ENCODE measurements at regions not wholly inside any gene's neighbourhood (a gene's known extent, or its start where the extent isn't known, plus 50 kb on each side); places are given as distances from the start of the nearest gene placed in this dataset.

DNA sequence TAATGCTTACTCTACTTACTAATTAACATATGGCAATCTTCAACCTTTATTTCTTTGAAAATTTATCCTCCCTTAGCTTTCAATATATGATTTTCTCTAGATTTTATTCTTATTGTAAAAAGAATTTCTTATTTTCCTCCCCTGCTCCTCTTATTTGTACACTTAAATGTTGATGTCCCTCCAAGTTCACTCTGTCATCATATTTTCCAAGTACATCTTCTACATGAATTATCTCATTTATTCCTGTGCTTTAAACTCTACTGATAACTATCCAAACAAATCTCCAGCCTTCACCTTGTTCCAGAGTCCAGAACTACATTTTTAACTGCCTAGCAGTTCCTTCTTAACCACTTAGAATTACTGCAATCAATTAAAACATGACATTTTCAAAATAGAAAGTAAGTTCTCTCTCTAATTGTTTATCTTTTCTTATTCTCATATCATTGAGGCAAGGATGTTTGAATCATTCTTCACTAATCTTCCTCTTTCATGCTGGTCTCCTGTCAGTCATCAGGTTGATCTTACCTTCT lies 261.6 kb upstream of the FAR2 start:
- no peak for DNase-seq

DNA sequence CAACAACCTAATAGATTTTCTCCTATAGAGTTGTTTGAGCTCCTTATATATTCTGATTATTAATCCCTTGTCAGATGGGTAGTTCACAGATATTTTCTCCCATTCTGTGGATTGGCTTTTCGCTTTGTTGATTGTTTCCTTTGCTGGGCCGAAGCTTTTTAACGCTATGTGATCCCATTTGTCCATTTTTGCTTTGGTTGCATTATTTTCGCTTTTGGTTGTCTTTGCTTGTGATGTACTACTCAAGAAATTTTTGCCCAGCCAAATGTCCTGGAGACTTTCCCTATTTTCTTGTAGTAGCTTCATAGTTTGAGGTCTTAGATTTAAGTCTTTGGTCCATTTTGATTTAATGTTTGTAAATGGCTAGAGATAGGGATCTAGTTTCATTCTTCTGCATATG lies 258.4 kb upstream of the FAR2 start:
- no peak for DNase-seq

DNA sequence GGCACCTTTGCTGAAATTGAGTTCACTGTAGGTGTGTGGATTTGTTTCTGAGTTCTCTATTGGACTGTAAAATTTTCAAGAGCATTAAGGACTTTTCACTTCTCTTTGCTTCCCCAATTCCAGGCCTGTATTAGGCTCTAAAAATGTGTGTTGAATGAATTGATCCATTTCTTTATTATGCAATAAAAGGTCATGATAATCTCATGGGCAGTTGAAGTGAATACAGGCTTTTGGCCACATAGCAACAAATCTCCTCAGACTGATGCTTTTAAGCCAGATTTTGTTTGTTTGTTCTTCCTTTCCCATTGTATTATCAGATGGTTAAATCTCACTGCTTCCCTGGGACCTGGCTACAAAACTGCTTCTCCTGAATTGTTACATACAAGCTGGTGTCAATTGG lies 258.0 kb upstream of the FAR2 start:
- no peak for DNase-seq

DNA sequence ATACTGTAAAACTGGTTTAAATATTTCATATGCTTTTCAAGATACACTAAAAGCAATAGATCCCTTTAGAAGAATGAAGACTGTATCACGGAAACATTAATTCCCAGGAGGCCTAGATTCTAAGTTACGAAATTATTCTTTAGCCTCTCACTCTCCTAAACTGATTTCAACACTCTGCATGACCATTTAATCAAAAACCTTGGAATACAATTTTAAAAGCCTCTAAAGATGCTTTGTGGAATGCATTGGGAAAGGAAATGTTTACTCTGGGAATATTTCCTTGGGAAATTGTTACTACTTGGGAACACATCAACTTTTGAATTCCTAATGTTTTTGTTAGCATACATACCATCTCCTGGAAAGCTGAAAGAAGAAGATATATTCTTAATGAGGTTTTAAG lies 255.7 kb upstream of the FAR2 start:
- DNase-seq: no peak

DNA sequence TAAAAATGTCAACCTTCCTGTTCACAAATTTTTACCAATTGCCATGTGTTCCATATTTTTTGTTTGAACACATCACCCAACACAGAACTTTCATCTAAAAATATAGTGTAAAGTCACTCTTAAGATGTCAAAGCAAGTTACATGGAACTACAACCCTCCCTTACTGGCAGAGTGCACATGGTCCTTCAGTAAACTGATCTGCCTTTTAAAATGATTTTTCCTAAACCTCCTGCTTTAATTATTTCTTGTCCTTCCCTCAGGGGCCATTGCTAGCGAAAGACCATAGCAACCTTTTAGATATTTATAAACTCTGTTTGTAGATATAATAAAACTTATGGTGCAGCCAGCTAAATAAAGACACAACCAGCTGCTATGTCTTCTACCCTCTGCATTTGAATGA lies 255.2 kb upstream of the FAR2 start:
- DNase-seq: no peak

DNA sequence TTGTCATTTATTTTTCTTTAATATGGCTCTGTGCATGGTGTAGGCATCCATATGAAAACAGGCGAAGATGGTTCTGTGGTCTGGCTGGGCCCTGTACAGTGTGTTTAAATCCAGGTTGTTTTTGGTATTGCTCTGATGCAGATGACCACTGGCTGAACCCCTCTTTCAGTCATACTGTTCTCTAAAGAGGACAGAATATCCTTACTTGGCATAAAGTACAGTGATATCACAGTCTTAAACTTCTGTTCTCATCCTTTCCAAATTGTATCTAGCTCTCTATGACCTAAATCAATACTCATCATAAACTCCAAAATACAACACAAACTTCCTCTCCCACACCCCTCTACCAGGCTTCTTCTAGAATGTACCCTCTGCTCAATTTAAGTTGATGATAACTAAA lies 252.7 kb upstream of the FAR2 start:
- DNase-seq: no peak

DNA sequence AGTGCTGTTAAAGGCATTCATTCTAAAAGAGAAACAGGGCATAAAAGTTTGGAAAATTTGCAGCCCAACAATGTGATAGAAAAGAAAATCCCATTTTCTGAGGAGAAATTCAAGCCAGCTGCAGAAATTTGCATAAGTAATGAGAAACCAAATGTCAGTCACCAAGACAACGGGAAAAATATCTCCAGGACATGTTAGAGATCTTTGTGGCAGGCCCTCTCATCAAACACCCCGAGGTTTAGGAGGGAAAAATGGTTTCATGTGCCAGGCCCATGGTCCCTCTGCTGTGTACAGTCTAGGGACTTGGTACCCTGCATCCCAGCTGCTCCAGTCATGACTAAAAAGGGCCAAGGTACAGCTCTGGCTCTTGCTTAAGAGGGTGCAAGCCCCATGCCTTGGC lies 251.0 kb upstream of the FAR2 start:
- no peak for DNase-seq

DNA sequence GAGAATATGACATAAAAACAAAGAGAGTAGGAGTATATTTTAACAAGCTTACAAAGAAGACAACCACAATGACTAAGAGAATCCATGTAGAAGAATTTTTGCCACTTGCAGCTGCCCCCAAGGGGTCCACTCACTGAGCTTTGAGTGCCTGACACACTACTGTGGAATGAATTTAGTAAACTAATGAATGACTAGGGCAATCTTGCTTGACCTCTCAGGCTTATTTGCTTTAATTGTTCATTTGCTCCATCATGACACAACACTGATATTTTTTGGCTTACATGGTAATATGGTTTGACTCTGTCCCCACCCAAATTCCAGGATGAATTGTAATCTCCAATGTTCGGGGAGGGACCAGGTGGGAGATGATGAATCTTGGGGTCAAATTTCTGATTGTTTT lies 249.1 kb upstream of the FAR2 start:
- no peak for DNase-seq

DNA sequence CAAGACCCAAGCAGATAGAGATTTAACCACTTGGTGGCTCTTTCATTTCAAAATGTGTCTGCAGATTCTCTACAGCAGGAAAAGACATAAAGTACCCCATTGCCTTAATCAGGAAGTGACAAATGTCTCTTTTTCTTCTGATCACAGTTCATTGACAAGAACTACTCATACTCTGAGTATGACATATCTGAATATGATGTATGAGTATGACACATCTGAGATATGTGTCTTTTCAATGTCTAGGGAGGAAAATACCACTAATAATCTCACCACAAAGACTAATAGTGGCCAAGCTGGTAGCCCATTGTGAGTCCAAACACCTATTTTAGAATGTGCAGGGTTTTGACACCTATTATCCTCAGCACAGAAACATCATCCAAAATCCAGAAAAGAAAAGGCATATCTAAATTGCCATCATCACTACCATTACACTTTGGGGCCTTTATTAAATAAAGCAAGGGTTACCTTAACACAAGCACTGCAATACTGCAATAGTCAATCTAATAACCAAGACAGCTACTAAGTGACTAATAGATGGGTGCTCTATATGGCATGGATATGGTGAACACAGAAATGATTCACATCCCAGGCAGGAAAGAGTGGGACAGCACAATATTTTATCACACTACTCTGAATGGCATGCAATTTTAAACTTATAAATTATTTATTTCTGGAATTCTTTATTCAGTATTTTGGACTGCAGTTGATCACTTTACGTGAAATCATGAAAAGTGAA lies 243.7 kb upstream of the FAR2 start:
- DNase-seq: no peak

DNA sequence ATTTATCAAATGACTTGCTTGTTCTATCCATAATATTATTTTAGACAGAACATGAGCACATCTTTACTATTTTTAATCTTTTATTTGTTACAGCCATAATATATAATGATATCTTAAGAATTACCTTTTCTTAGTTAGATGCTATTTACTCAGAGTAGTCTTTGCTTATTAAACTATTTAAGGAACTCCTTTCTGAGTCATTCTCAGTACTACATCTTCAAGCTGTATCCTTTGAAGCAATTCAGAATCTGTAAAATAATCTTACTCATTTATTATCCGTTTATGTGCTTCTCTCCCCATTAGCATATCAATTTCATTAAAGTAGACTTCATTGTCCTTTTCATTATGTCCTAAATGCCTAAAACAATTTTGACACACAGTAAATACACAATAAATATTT lies 240.4 kb upstream of the FAR2 start:
- no peak for DNase-seq

DNA sequence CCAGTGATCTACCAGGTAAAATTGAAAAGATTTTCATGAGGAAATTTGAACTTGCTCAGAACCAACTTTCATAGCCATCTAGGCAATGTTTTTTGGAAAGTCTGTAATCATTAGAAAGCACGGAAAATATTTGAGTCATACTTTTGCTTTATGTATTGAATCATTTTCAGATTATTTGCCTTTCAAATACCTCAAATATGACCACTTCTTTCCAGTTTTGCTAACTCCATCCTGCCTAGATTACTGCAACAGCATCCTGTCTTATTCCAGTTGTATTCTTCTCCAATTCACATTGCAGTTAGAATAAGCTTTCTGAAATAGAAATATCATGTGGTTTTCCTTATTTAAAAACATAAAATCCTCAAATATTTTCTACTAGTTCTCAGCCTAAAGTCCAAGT lies 239.8 kb upstream of the FAR2 start:
- no peak for DNase-seq

DNA sequence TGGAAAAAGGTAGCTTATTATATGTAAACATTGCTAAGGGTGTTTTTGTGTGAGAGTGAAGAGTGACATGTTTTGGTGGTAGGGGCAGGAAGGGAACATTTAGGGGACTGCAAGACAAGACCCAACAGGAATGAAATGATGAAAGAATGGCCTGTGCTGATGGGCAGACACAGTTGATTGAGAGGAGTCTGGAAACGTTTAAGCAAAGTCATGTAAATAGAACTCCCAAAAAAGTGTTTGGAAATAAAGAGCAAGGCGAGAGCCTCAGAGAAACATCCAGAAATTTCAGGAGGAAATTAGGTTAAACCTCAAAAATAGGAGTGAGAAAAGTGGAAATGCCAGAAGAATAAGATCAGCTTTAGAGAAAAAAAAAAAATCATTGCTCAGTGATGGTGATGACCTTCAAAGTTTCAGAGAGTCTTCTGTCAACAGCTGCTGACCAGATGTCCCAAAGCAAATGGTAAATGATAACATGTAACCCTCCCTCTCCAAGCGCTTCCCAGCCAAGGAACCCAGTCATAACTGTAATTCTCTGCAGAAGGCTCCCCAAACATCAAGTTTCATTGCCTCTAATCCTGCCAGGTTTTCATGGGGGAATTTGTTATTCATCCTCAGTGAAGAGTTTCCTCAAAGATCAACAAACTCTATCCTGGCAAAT lies 223.2 kb upstream of the FAR2 start:
- DNase-seq: no peak

DNA sequence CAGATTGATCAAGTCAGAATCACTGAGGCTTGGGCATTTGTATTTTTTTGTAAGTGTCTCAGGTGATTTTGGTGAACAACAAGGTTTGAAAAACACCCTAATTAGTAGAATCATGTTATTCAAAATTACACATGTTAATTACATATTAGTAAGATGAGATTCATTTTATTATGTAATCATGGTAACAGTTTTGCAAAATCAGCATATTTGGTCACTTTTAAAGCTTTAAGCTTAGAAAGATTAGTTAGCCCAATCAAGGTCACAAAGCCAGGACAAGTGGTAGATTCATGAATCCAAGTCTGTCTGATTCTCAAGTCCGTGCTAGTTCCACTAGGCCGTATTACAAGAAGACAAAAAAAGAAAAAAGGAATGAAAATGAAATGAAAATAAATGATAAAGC lies 218.4 kb upstream of the FAR2 start:
- no peak for DNase-seq

DNA sequence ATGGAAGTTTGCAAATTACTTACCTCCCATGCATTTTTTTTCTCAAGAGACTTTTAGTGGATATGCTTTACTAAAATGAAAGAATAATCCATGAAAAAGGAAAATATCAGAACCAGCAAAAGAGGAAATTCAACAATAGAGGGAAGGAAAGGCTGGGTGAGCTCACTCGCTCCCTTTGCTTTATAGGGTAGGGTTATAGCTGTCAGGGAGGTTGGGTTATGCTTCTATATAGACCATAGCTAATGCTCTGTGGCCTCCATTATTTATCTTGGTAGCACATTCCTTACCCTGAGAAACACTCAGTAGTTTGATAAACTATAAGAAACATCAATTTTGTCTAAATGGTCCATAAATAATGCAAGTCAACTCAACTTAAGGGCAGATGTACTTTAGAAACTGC lies 215.9 kb upstream of the FAR2 start:
- no peak for DNase-seq

DNA sequence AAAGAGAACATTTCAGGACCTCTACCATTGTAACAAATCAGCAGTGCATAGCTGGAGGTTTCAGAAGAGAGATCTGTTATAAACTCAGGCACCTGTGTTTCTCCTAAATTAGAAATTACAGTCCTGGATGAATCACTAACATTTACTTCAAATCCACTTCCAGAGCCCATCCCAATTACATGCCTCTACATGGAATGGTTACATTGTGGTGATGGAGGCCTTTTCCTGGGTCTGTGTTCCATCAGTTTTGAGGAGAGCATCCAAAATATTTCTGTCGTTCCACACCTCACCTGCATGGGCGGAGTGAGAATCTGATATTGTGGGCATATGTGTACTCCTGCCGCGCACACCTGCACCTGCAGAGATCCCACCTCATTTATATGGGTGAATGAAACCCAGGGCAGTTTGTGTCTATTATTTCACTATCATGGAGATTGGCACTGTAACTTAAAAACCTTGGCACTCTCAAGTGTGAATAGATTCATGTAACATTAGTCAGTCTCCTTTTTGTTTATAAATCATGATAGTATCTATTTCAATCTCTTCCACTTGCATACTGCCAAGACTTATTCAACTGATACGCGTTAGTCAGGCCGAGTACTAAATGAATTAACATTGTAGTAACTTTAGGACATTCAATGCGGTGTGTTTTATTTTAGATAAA lies 215.1 kb upstream of the FAR2 start:
- no peak for DNase-seq

DNA sequence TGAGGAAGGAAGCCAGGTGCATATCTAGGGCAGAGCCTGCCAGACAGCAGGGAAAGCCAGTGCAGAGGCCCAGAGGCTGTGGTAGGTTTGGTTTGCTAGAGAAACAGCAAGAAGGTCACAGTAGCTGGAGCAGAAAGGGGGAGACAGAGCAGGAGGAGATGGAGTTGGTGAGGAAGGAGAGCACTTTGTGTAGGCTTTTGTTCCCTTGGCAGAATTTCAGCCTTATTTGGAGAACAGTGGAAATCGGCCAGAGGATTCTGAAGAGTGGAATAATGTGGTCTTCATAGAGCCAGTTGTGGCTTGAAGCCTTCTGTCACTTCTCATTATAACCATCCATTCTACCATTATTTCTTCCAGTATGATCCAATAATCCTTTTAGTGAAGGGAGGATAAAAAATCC lies 212.9 kb upstream of the FAR2 start:
- DNase-seq: no peak

DNA sequence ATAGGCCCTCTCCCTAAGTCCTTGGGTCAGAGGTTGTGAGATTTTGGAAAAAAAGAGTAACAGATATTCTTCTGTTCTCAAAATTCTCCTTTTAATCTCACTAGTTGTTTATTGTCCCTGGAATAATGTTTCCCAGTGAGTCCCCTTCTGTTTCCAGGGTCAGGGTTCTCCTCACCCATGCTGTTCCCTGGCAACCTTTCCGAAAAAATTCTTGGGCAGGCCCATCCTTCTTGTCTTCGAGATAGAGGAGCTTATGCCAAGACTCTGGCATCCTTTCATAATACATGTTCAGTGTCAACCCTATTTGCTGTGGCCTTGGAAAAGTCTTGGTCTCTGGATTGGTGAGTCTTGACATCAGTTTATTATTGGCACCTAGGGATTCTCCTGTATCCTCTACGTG lies 212.4 kb upstream of the FAR2 start:
- no peak for DNase-seq

DNA sequence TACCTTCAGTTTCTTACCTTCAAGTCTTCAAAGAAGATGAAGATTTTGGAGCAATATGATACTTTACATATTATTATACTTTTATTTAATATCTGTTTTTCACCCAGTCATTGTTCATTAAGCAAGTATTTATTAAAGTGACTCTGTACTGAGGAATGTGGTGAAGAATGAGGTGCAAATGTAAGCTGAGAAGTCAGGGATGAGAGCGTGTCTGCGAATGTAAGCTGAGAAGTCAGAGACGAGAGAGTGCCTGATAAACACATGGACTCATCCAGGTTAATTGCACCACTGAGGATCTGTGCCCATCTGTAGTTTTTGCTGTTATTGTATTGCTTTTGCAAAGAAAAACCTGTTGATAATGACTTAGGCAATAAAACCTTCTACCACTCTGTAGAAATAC lies 211.9 kb upstream of the FAR2 start:
- DNase-seq: no peak

DNA sequence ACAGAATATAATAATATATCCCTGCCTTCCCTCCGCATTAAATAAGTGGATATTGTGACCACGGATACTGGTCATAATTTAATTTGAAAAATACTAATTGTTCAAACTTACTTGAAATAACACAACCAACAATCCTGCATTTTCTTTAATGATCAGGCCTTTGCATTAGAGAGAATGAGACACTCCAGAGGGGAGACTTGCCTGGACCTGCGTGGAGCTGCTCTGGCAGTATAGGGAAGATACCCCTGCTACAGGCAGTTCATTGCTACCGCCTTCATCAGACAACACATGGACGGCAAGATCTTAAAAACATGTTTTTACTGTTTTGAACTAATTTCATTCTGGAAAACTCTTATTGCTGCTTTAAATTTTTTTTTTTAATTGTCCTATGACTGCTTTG lies 211.0 kb upstream of the FAR2 start:
- DNase-seq: no peak

DNA sequence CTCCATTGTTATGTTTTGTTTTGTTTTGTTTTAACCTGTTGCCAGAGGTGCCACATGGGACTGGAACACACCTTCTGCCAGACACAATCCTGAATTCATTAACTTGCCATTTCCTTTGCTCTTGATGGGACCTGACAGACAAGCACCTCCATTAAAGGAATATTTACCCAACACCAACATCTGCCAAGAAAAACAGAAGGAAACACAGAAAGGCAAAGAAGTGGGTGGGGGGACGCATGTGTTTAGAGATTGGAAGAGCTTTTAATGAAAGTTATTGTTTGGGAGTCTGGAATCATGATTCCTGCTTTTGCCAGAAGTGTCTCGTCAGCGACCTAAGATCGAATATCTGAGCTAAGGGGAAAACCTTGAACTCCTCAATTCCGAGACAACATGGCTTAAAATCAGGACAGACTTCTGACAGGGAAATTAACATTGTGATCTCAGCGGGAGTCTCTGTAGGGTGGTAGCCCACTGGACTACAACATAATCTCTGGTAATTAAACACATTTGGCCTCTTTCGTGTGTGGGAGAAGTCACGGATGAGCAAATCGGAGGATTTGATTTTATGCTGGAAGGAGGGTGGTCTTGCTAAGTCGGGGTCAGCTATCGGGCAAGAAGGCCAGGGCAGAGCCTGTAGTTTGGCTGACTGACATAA lies 210.4 kb upstream of the FAR2 start:
- no peak for DNase-seq

DNA sequence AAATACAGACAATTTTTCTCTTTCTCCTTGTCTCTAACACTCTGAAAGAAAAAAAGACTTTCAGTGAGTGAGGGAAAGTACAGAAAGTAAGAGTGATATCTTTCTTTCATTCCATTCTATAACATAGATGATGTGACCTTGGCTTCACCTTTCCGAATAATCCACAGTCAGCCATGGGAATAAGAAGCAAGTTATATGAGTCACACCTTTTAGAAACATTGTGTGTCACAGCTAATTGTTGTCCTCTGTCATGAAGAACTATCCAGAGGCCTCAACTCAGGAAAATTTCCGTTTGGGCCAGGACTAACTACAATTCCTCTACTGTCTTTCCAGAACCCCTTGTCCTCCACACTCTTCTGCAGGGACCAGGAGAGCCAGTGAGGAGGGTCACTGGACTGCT lies 209.7 kb upstream of the FAR2 start:
- no peak for DNase-seq

DNA sequence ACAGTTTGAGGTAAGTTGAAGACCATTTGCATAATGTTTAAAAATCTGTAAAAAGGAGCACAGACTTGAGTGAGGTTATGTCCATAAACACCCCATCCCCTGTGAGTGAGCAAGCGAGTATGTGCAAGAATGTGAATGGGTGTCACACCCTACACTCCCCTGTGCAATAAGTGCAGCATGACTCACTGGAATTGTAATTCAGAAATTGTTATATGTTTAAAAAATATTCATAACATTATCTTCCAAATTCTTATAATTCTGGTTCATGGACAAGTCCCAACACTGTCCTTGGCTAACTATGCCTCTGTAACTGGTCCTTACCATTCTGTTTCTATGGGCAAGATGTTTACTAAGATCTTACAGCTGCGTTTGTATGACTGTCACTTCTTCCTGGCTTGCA lies 207.8 kb upstream of the FAR2 start:
- no peak for DNase-seq

DNA sequence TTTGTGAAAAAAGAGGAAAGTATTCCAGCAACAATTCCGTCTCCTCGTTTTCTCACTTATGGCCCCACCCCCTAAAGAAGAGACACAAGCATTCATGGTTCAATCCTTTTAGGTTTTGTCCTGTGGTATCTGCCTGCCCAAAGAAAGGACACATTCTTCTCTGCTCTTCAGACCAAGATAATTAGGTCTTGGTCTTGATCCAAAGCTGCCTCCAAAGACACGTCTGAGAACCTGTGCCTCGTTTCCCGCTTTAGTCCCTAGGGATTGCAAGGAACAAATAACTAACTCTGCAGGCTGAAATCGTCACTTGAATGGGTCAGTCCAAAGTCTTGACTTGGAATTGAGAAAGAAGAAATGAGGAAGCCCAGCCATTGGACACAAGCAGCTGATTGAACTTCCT lies 202.7 kb upstream of the FAR2 start:
- no peak for DNase-seq

DNA sequence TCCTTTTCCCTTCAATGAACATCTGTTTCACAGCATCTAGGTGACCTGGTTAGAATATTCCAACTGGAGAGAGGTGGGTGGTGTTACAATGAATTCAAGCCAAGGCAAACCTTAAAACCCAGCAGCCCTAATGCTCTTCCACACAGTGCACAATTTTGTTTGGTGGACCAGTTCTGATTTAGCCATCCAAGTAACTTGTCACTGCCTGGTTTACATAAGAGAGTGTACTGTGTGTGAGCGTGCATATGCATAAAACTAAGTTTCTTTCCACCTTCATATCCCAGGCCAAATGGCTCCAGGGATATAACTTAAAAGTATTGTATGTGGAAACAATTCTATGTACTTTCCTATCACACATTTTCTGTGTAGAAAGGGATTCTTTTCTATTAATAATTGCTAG lies 200.4 kb upstream of the FAR2 start:
- no peak for DNase-seq
